WERI-Rb-1 (cell line): ENCODE measurements at regions not wholly inside any gene's neighbourhood (a gene's known extent, or its start where the extent isn't known, plus 50 kb on each side); places are given as distances from the start of the nearest gene placed in this dataset.

Experiments used
- DNase-seq: peaks from one replicate; pipeline ENCODE4 v3.0.0-alpha.2; 2020
- H3K27ac ChIP-seq: fragments of 250-450 bp; sonication (Bioruptor Pico); 2 replicates; pipeline ENCODE4 v1.5.1; 2020; ENCODE audit warnings: mild to moderate bottlenecking, moderate library complexity
- H3K27me3 ChIP-seq: fragments of 250-450 bp; sonication (Bioruptor Pico); 2 replicates; pipeline ENCODE4 v1.5.1; 2021; ENCODE audit warnings: mild to moderate bottlenecking, low read depth, moderate library complexity; ENCODE audit not compliant: insufficient read depth, severe bottlenecking
- H3K36me3 ChIP-seq: fragments of 250-450 bp; sonication (Bioruptor Pico); 2 replicates; pipeline ENCODE4 v1.5.1; 2020; ENCODE audit warnings: mild to moderate bottlenecking, moderate library complexity
- H3K4me3 ChIP-seq: 2 replicates; pipeline ENCODE4 v1.5.1; 2011; ENCODE audit warnings: low read depth, mild to moderate bottlenecking, control low read depth, low read length
- H3K9me3 ChIP-seq: fragments of 250-450 bp; sonication (Bioruptor Pico); 2 replicates; pipeline ENCODE4 v1.5.1; 2021; ENCODE audit warnings: mild to moderate bottlenecking, moderate library complexity; ENCODE audit not compliant: severe bottlenecking
- CTCF ChIP-seq: IDR thresholded peaks from 2 replicates; pipeline ENCODE4 v1.5.1; 2011; ENCODE audit warnings: low read depth, mild to moderate bottlenecking, control low read depth, inconsistent platforms, low read length

DNA sequence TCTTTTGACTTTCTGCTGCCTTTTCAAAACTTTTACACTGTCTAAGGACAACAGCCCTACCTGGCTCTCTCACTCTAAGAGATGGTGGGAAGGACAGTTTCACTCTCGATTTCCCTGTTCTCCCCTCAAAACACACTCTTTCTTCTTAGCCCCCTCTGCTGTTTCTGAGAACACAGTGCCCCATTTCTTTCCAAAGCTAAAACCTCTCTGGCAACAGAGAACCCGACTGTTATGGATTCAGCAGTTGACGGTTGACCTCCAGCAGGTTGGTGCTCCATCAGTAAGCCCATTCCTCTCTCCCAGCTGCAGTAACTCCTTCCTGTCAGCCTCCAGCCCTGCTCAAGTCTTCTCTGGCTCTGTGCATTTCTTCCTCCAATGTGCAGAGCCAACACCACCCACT is 88.2 kb upstream of the ABCD3 start:
- Histone ChIP-seq H3K4me3 (no peak overlapping the region), H3K27me3 (no peaks in the 10 kb centered on the region), H3K9me3 (no peaks in the 10 kb centered on the region), H3K27ac (no peak overlapping the region), H3K36me3 (no peaks in the 10 kb centered on the region)
- DNase-seq = no peak
- no peak for TF ChIP-seq CTCF

DNA sequence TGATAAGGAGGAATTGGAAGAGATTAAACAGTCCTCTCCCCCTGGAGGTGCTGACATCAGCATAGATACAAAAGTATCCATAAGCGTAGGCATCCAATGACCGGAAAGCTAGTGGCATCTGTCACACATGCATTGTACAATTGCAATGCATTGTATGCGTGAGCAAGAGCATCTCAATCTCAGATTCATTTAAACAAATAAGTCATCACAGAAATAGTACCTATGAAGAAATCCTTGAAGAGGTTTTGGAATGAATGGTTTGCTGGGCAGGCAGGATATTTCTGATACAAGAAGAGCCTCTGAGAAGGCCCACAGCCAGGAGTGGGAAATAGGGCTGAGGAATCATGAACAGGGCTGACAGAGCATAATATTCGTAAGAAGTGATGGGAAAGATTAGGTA is 88.9 kb upstream of the ABCD3 start:
- no peaks in the 10 kb centered on the region for H3K9me3 ChIP-seq
- H3K36me3 ChIP-seq = no peaks in the 10 kb centered on the region
- no peak overlapping the region for H3K4me3 ChIP-seq
- H3K27ac ChIP-seq = no peak overlapping the region
- DNase-seq = no peak
- no peak for TF ChIP-seq CTCF
- H3K27me3 ChIP-seq = no peaks in the 10 kb centered on the region

GRCh38 chr1:94327001-94327690 is 89.8 kb upstream of the ARHGAP29 start:
- Histone ChIP-seq H3K36me3 (no peaks in the 10 kb centered on the region), H3K9me3 (no peaks in the 10 kb centered on the region), H3K4me3 (no peak overlapping the region), H3K27ac (no peak overlapping the region), H3K27me3 (no peaks in the 10 kb centered on the region)
- TF ChIP-seq CTCF = no peak
- DNase-seq = no peak

DNA sequence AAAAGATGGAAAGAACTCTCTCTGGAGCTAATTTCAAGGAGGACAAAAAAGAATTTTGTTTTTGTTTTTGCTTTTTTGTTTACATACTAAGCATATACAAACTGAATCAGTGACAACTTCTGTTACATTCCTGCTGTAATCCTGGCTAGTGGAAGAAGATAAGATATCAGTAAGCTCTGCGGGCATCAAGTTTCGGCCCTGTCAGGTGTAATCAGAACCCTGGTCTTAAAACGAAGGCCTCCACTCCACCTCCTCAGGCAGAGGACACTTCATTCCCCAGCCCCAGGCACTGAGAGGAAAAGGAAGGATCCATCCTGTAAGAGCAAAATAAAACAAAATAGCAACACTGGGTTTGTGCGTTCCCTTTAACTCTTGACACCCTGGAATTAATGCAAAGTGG is 88.9 kb upstream of the ARHGAP29 start:
- no peak for TF ChIP-seq CTCF
- H3K4me3 ChIP-seq = no peak overlapping the region
- H3K27ac ChIP-seq = no peak overlapping the region
- H3K9me3 ChIP-seq = no peaks in the 10 kb centered on the region
- DNase-seq = no peak
- H3K27me3 ChIP-seq = no peaks in the 10 kb centered on the region
- H3K36me3 ChIP-seq = no peaks in the 10 kb centered on the region

DNA sequence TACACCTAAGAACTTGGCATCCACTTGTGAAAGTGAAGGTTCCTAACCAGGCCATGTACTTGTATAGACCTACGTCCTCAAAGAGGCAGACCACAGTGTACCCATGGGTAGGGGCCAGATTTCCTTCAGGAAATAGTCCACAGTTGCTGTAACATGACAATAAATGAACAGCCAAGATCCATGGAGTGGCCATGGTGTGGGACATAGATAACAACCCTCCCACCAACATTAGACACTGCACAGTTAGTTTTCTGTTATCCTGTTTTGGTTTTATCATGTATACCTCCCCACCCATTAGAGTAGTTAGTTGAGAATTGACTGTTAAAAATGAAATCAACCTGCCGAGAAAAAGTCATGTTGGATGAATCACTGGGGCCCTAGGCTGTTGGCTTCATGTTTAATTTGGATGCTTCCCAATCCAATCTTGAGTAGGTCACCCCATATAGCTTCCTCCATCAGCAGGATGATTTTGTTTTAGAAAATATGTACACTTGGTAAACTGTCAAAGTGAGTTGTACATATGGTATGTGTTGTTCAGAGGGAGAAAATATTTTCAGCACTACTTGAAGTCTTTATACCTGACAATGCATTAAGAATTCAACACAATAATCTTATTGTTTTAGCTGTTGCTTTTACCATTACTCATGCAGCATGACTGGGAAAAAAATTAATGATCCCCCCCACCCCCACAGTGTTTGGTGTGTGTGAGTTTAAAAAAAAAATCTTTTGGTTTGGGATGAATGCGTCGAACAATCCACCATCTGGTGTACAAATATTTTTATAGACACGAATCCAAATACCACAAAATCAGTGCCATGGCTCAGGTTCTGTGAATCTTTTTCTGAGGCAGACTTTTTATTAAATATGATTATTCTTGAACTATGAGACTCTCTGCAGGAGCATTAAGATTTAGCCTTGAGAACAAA is 88.3 kb upstream of the ARHGAP29 start:
- Histone ChIP-seq H3K36me3 (no peaks in the 10 kb centered on the region), H3K4me3 (no peak overlapping the region), H3K27me3 (no peaks in the 10 kb centered on the region), H3K27ac (no peak overlapping the region), H3K9me3 (no peaks in the 10 kb centered on the region)
- TF ChIP-seq CTCF = no peak
- no peak for DNase-seq
